ENCODE measurements at regions not wholly inside any gene's neighbourhood (a gene's known extent, or its start where the extent isn't known, plus 50 kb on each side); places are given as distances from the start of the nearest gene placed in this dataset.

DNA sequence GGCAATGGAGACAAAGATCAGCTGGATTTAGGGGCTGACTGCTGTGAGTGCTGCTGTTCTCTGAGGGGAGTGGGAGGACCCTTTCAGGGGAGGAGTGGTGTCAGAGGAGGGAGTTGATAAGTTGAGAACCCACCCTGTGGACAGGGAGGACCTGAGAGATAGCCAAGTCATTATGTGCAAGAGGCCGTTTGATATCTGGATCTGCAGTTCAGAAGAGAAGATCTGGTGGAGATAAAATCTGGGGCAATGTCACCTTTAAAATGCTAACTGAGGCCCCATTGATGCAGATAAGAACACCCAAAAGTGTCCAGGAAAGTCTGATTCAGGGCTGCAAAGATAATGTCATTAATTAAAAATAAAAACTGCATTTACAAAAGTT, 256.1 kb upstream of the HES1 start:
- no peak for TF ChIP-seq POLR2A (IDR thresholded peaks at IDR 0.05)
- TF ChIP-seq, protein P1, sequence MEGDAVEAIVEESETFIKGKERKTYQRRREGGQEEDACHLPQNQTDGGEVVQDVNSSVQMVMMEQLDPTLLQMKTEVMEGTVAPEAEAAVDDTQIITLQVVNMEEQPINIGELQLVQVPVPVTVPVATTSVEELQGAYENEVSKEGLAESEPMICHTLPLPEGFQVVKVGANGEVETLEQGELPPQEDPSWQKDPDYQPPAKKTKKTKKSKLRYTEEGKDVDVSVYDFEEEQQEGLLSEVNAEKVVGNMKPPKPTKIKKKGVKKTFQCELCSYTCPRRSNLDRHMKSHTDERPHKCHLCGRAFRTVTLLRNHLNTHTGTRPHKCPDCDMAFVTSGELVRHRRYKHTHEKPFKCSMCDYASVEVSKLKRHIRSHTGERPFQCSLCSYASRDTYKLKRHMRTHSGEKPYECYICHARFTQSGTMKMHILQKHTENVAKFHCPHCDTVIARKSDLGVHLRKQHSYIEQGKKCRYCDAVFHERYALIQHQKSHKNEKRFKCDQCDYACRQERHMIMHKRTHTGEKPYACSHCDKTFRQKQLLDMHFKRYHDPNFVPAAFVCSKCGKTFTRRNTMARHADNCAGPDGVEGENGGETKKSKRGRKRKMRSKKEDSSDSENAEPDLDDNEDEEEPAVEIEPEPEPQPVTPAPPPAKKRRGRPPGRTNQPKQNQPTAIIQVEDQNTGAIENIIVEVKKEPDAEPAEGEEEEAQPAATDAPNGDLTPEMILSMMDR (IDR thresholded peaks at IDR 0.05) = no peak
